Body of pancreas (tissue), 4 donors: ENCODE measurements at regions not wholly inside any gene's neighbourhood (a gene's known extent, or its start where the extent isn't known, plus 50 kb on each side); places are given as distances from the start of the nearest gene placed in this dataset.

Source experiments
- CTCF ChIP-seq, 7 experiments: fragments of 450-650 bp in 4 of 7; fragments of 200-600 bp in 3 of 7; sonication (generic) in 3 of 7; IDR thresholded peaks; one replicate each; pipeline ENCODE4 v1.5.1; 2016 to 2019; ENCODE audit warnings: antibody characterized with exemption in 7 of 7
- POLR2A ChIP-seq, 3 donors: fragments of 450-650 bp; IDR thresholded peaks; one replicate each; pipeline ENCODE4 v1.6.1; 2016; ENCODE audit warnings: antibody characterized with exemption in 3 of 3, mild to moderate bottlenecking in 2 of 3

GRCh38 chr5:17439956-17440355, 58.1 kb upstream of the TAF11L2 start:
- TF ChIP-seq POLR2A (IDR thresholded peaks at IDR 0.05): no peak
- TF ChIP-seq CTCF (IDR thresholded peaks at IDR 0.05): no peak
